Endothelial cell (in vitro differentiated cells): ENCODE measurements at regions not wholly inside any gene's neighbourhood (a gene's known extent, or its start where the extent isn't known, plus 50 kb on each side); places are given as distances from the start of the nearest gene placed in this dataset.

Experiments used
- DNase-seq: peaks from one replicate; pipeline ENCODE4 v3.0.0; 2021; ENCODE audit warnings: low spot score
- H3K27ac Mint-ChIP-seq: one replicate; pipeline ENCODE4 v1.8.0; 2021; ENCODE audit warnings: mixed read lengths, inconsistent platforms; ENCODE audit not compliant: unreplicated experiment
- H3K27me3 Mint-ChIP-seq: one replicate; pipeline ENCODE4 v1.8.0; 2021; ENCODE audit warnings: mild to moderate bottlenecking, moderate library complexity, mixed read lengths, inconsistent platforms; ENCODE audit not compliant: unreplicated experiment
- H3K36me3 Mint-ChIP-seq: one replicate; pipeline ENCODE4 v1.8.0; 2021; ENCODE audit warnings: mild to moderate bottlenecking, low read depth, mixed read lengths, inconsistent platforms; ENCODE audit not compliant: unreplicated experiment
- H3K4me1 Mint-ChIP-seq: one replicate; pipeline ENCODE4 v1.8.0; 2021; ENCODE audit warnings: mild to moderate bottlenecking, mixed read lengths, inconsistent platforms; ENCODE audit not compliant: unreplicated experiment
- H3K4me3 Mint-ChIP-seq: one replicate; pipeline ENCODE4 v1.8.0; 2021; ENCODE audit warnings: mild to moderate bottlenecking, mixed read lengths, inconsistent platforms; ENCODE audit not compliant: unreplicated experiment
- H3K9me3 Mint-ChIP-seq: one replicate; pipeline ENCODE4 v1.8.0; 2021; ENCODE audit warnings: mixed read lengths, inconsistent platforms; ENCODE audit not compliant: unreplicated experiment
- CTCF ChIP-seq: fragments of 200-600 bp; sonication (generic); IDR thresholded peaks from one replicate; pipeline ENCODE4 v1.5.0; 2021; ENCODE audit warnings: antibody characterized with exemption; ENCODE audit not compliant: unreplicated experiment

DNA sequence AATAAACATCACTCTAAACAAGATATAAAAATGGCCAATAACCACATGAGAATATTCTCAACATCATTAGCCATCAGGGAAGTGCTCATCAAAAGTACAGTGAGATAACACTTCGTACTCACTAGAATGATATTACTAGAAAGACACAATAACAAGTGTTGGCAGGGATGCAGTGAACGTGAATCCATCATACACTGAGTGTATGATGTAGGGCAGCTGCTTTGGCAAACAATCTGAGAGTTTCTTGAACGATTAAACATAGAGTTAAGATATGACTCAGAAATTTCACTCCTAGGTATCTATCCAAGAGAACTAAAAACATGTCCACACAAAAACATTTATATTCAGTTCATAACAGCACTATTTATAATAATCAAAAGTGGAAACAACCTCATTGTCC lies 368.9 kb downstream of the PID1 start:
- Mint-ChIP-seq H3K27ac (no peak overlapping the region), H3K27me3 (no peaks in the 10 kb centered on the region), H3K36me3 (no peaks in the 10 kb centered on the region), H3K4me1 (no peaks in the 10 kb centered on the region), H3K9me3 (no peaks in the 10 kb centered on the region), H3K4me3 (no peak overlapping the region)
- no peak for DNase-seq
- TF ChIP-seq CTCF: no peak

- no peak for TF ChIP-seq CTCF
- H3K4me1 Mint-ChIP-seq: no peaks in the 10 kb centered on the region
- no peak overlapping the region for H3K4me3 Mint-ChIP-seq
- no peak for DNase-seq
- H3K27me3 Mint-ChIP-seq: no peaks in the 10 kb centered on the region
- no peaks in the 10 kb centered on the region for H3K9me3 Mint-ChIP-seq
- no peak overlapping the region for H3K27ac Mint-ChIP-seq
- H3K36me3 Mint-ChIP-seq: no peaks in the 10 kb centered on the region
Measured at GRCh38 chr2:228901531-228901930, 369.6 kb downstream of the PID1 start.

DNA sequence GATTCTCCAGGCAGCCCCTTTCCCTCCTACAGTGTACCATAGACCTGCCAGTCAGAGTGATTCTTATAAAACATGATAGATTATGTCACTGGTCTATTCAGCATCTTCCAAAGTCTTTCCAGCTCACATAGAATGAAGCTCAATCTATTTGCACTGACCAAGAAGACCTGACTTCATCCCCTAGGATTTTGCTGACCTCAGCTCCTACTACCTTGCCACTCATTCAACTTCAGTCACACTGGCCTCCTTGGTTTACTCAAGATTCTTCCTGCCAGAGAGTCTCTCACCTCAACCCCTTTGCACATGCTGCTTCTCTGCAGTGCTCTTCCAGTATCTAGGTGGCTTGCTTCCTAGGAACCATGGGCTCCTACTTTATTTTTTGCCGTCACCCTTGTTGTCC lies 392.9 kb downstream of the PID1 start:
- H3K4me3 Mint-ChIP-seq: no peak overlapping the region
- H3K9me3 Mint-ChIP-seq: no peaks in the 10 kb centered on the region
- no peaks in the 10 kb centered on the region for H3K36me3 Mint-ChIP-seq
- H3K27me3 Mint-ChIP-seq: no peaks in the 10 kb centered on the region
- no peak overlapping the region for H3K27ac Mint-ChIP-seq
- no peak for DNase-seq
- no peaks in the 10 kb centered on the region for H3K4me1 Mint-ChIP-seq
- TF ChIP-seq CTCF: no peak

- no peaks in the 10 kb centered on the region for H3K27me3 Mint-ChIP-seq
- H3K4me3 Mint-ChIP-seq: no peak overlapping the region
- H3K9me3 Mint-ChIP-seq: no peaks in the 10 kb centered on the region
- no peak for TF ChIP-seq CTCF
- H3K27ac Mint-ChIP-seq: no peak overlapping the region
- H3K4me1 Mint-ChIP-seq: no peaks in the 10 kb centered on the region
- H3K36me3 Mint-ChIP-seq: no peaks in the 10 kb centered on the region
- DNase-seq: no peak
Measured at GRCh38 chr2:228876276-228876675, 394.8 kb downstream of the PID1 start.

GRCh38 chr2:228875152-228875900 lies 395.8 kb downstream of the PID1 start:
- Mint-ChIP-seq H3K36me3 (no peaks in the 10 kb centered on the region), H3K9me3 (no peaks in the 10 kb centered on the region), H3K27me3 (no peaks in the 10 kb centered on the region), H3K27ac (no peak overlapping the region), H3K4me1 (no peaks in the 10 kb centered on the region), H3K4me3 (no peak overlapping the region)
- no peak for DNase-seq
- TF ChIP-seq CTCF: no peak
